Adrenal gland (tissue), 9 donors: ENCODE measurements at regions not wholly inside any gene's neighbourhood (a gene's known extent, or its start where the extent isn't known, plus 50 kb on each side); places are given as distances from the start of the nearest gene placed in this dataset.

Source experiments
- DNase-seq, 7 donors: peaks; one replicate each; pipeline ENCODE4 v3.0.0-alpha.2; 2019 to 2020
- H3K27ac ChIP-seq, 5 donors: fragments of 200-600 bp; sonication (generic) in 4 of 5; 1 replicate in 3 of 5; 2 replicates in 2 of 5; pipeline versions ENCODE4 v1.5.1 to v1.8.0; 2016 to 2020; ENCODE audit warnings: mild to moderate bottlenecking in 1 of 5
- H3K27me3 ChIP-seq: fragments of 200-600 bp; 2 replicates; pipeline ENCODE4 v1.8.0; 2021
- H3K36me3 ChIP-seq, 2 donors: fragments of 200-600 bp; replicated peaks in 1 of 2; 1 replicate in 1 of 2; 2 replicates in 1 of 2; pipeline versions ENCODE4 v1.5.1 to v1.8.0; 2018 to 2022
- H3K4me1 ChIP-seq, 2 donors: fragments of 200-600 bp; replicated peaks in 1 of 2; 1 replicate in 1 of 2; 2 replicates in 1 of 2; pipeline versions ENCODE4 v1.5.1 to v1.8.0; 2018 to 2021
- H3K4me3 ChIP-seq, 4 donors: fragments of 200-600 bp; sonication (generic) in 3 of 4; one replicate each; pipeline ENCODE4 v1.5.1; 2016 to 2018
- H3K9me3 ChIP-seq, 3 donors: fragments of 200-600 bp; sonication (generic) in 1 of 3; replicated peaks in 1 of 3; 1 replicate in 2 of 3; 2 replicates in 1 of 3; pipeline versions ENCODE4 v1.5.1 to v1.8.0; 2016 to 2021
- CTCF ChIP-seq, 6 experiments: fragments of 450-650 bp in 4 of 6; fragments of 200-600 bp in 2 of 6; sonication (generic) in 1 of 6; IDR thresholded peaks; 1 replicate in 5 of 6; 2 replicates in 1 of 6; pipeline versions ENCODE4 v1.5.1 to v1.8.0; 2016 to 2021; ENCODE audit warnings: antibody characterized with exemption in 6 of 6, mild to moderate bottlenecking in 2 of 6, moderate library complexity in 1 of 6
- POLR2A ChIP-seq, 2 donors: fragments of 450-650 bp; IDR thresholded peaks; one replicate each; pipeline ENCODE4 v1.6.1; 2017; ENCODE audit warnings: antibody characterized with exemption in 2 of 2, mild to moderate bottlenecking in 2 of 2, moderate library complexity in 1 of 2
- WGBS, 4 donors: extraction: QIAGEN DNeasy Blood & Tissue Kit in 2 of 4; methylation state at CpG; one replicate each; pipeline versions ENCODE4 v1.1.5 to v1.1.7; 2013 to 2017; 5-methylcytosine and 5-hydroxymethylcytosine counted together
- intact Hi-C, 2 donors: fragments of 100-400 bp; cut with DNase I; formaldehyde crosslinking; loops; one replicate each; pipeline versions ENCODE4 v1.14.1 to v1.15.0; 2022 to 2023
- donor health status: healthy with polysubstance abuse.
- donor health status: Bipolar disorder and iron deficiency.
- donor health status: DM: yes; HTN: yes; CAD: no.
- donor health status: DM: no; HTN: no; CAD: no.
- donor health status: DM: no; HTN: no; CAD: no.

GRCh38 chr9:99713838-99714306, 107.8 kb upstream of the NR4A3 start:
- Histone ChIP-seq H3K36me3 (no peaks in the 10 kb centered on the region), H3K27me3 (no peaks in the 10 kb centered on the region), H3K4me1 (no peaks in the 10 kb centered on the region), H3K9me3 (no peaks in the 10 kb centered on the region), H3K27ac (no peak overlapping the region), H3K4me3 (no peak overlapping the region)
- no peak for DNase-seq
- TF ChIP-seq POLR2A (IDR thresholded peaks at IDR 0.05) (no peak), CTCF (IDR thresholded peaks at IDR 0.05) (no peak)
- intact Hi-C loops = no loop called here
- WGBS, 4 donors = 94 to 97% (median 96%) methylated on average over 3 of the region's 3 CpGs

GRCh38 chr9:99718631-99719030, 103.1 kb upstream of the NR4A3 start:
- Histone ChIP-seq H3K36me3 (no peaks in the 10 kb centered on the region), H3K27ac (no peak overlapping the region), H3K4me3 (no peak overlapping the region), H3K4me1 (peaks cover 0 to 9% of the 10 kb centered on the region in 2 donors), H3K27me3 (no peaks in the 10 kb centered on the region), H3K9me3 (peaks cover 0 to 5% (median 0%) of the 10 kb centered on the region in 3 donors)
- DNase-seq = no peak
- intact Hi-C loops = no loop called here
- no peak for TF ChIP-seq CTCF (IDR thresholded peaks at IDR 0.05)
- no peak for TF ChIP-seq POLR2A (IDR thresholded peaks at IDR 0.05)

GRCh38 chr9:99720455-99721050, 101.1 kb upstream of the NR4A3 start:
- 21 to 39% (median 36%) methylated on average over 1 of the region's 1 CpG for WGBS, 4 donors
- Histone ChIP-seq H3K9me3 (peaks cover 0 to 5% (median 0%) of the 10 kb centered on the region in 3 donors), H3K4me3 (peak overlapping the region in 2 of 4 donors; percentile 7 to 42), H3K36me3 (no peaks in the 10 kb centered on the region), H3K4me1 (peaks cover 0 to 9% of the 10 kb centered on the region in 2 donors), H3K27me3 (no peaks in the 10 kb centered on the region), H3K27ac (peak overlapping the region in 4 of 5 donors; percentile 27 to 36 (median 33))
- intact Hi-C loops = no loop called here
- peak in 1 of 7 donors; percentile 4 for DNase-seq
- TF ChIP-seq POLR2A (IDR thresholded peaks at IDR 0.05) (no peak), CTCF (IDR thresholded peaks at IDR 0.05) (no peak)

GRCh38 chr9:99721898-99722297, 99.8 kb upstream of the NR4A3 start:
- H3K9me3 ChIP-seq = peaks cover 0 to 5% (median 0%) of the 10 kb centered on the region in 3 donors
- no peaks in the 10 kb centered on the region for H3K36me3 ChIP-seq
- no peak for TF ChIP-seq POLR2A (IDR thresholded peaks at IDR 0.05)
- no peak for TF ChIP-seq CTCF (IDR thresholded peaks at IDR 0.05)
- WGBS, 4 donors = 88 to 95% (median 90%) methylated on average over 2 of the region's 2 CpGs
- H3K4me1 ChIP-seq = peaks cover 0 to 9% of the 10 kb centered on the region in 2 donors
- intact Hi-C loops = no loop called here
- no peak overlapping the region for H3K27ac ChIP-seq
- H3K4me3 ChIP-seq = no peak overlapping the region
- no peak for DNase-seq
- no peaks in the 10 kb centered on the region for H3K27me3 ChIP-seq
